HCT116 (cell line): ENCODE measurements at regions not wholly inside any gene's neighbourhood (a gene's known extent, or its start where the extent isn't known, plus 50 kb on each side); places are given as distances from the start of the nearest gene placed in this dataset.

Experiments used
- EGR1 ChIP-seq: IDR thresholded peaks from 2 replicates; pipeline ENCODE4 v1.6.1; 2012; ENCODE audit warnings: low read depth
- ELF1 ChIP-seq: IDR thresholded peaks from 2 replicates; pipeline ENCODE4 v1.6.1; 2012; ENCODE audit warnings: low read depth, borderline replicate concordance
- EZH2 ChIP-seq: fragments of 200-600 bp; sonication (generic); IDR thresholded peaks from 2 replicates; pipeline ENCODE4 v1.6.1; 2017; ENCODE audit warnings: antibody characterized with exemption, mixed run types
- EZH2phosphoT487 ChIP-seq: fragments of 200-600 bp; IDR thresholded peaks from 2 replicates; pipeline ENCODE4 v1.6.1; 2018; ENCODE audit warnings: antibody characterized with exemption, borderline replicate concordance
- JUND ChIP-seq: IDR thresholded peaks from 2 replicates; pipeline ENCODE4 v1.6.1; 2012
- POLR2A ChIP-seq: IDR thresholded peaks from 2 replicates; pipeline ENCODE4 v1.7.0; 2011; ENCODE audit warnings: borderline replicate concordance; ENCODE audit not compliant: insufficient read depth, insufficient read length; ENCODE audit errors: extremely low read depth
- REST ChIP-seq: IDR thresholded peaks from 2 replicates; pipeline ENCODE4 v1.6.1; 2012; ENCODE audit warnings: low read depth
- TF ChIP-seq, protein P1 (sequence below), 3 experiments: fragments of 200-600 bp in 1 of 3; sonication (generic) in 1 of 3; IDR thresholded peaks in 2 of 3; conservative IDR thresholded peaks in 1 of 3; 2 replicates each; pipeline ENCODE4 v1.5.1; 2012 to 2017; ENCODE audit warnings: low read depth in 2 of 3, low read length in 2 of 3, antibody characterized with exemption in 1 of 3, borderline replicate concordance in 1 of 3, control low read depth in 1 of 3, mild to moderate bottlenecking in 1 of 3, mixed read lengths in 1 of 3, mixed run types in 1 of 3, moderate library complexity in 1 of 3; ENCODE audit not compliant: insufficient read depth in 1 of 3
- TF ChIP-seq, protein P2 (sequence below): IDR thresholded peaks from 2 replicates; pipeline ENCODE4 v1.6.1; 2012

DNA sequence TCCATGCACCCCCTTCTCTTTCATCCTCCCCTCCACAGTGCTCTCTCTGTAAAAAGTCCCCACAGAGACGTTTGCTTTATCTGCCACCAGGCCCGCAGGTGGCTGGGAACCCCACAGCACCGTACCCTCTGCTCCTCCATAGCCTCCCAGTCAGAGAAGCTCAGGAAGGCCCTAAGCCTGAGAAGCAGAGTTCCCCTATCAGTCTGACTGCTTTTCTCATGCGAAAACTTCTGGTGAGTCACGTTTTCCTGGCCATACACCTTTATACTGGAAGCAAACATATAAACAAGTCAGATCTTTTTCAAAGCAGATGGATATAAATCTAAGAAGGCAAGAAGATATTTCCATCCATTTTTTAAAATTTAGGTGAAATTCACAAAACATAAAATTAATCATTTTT lies 51.5 kb upstream of the MEF2A start:
- TF ChIP-seq EZH2 (no peak), JUND (no peak), ELF1 (no peak), REST (no peak), POLR2A (no peak), EZH2phosphoT487 (no peak), EGR1 (no peak)
- TF ChIP-seq, protein P1, sequence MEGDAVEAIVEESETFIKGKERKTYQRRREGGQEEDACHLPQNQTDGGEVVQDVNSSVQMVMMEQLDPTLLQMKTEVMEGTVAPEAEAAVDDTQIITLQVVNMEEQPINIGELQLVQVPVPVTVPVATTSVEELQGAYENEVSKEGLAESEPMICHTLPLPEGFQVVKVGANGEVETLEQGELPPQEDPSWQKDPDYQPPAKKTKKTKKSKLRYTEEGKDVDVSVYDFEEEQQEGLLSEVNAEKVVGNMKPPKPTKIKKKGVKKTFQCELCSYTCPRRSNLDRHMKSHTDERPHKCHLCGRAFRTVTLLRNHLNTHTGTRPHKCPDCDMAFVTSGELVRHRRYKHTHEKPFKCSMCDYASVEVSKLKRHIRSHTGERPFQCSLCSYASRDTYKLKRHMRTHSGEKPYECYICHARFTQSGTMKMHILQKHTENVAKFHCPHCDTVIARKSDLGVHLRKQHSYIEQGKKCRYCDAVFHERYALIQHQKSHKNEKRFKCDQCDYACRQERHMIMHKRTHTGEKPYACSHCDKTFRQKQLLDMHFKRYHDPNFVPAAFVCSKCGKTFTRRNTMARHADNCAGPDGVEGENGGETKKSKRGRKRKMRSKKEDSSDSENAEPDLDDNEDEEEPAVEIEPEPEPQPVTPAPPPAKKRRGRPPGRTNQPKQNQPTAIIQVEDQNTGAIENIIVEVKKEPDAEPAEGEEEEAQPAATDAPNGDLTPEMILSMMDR (IDR thresholded peaks at IDR 0.05 in 2 of 3, conservative IDR thresholded peaks at IDR 0.05 in 1 of 3; ENCODE audit: borderline replicate concordance in 1 of 3, insufficient read depth in 1 of 3, low read depth in 2 of 3, low read length in 2 of 3) = no peak
- TF ChIP-seq, protein P2, sequence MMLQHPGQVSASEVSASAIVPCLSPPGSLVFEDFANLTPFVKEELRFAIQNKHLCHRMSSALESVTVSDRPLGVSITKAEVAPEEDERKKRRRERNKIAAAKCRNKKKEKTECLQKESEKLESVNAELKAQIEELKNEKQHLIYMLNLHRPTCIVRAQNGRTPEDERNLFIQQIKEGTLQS = no peak
